ENCODE measurements at regions not wholly inside any gene's neighbourhood (a gene's known extent, or its start where the extent isn't known, plus 50 kb on each side); places are given as distances from the start of the nearest gene placed in this dataset.

DNA sequence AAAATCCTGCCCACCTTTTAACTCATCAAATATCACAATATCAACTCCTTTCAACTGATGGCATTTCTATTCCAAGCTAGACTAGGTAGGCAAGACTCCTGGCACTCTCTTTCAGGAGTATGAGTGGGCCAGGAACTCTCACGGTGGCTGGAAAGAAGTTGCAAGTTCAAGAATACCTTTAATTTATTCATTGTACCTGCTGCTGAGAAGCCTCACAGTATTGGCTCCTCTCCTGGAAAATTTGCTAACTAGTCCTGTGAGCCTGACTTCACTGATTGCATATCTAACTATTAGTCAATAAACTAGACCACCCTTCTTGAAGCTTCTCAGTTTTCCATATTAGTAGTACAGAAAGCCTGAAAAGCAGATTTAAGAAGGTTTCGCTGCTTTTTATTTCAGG is 120.2 kb downstream of the DUSP10 start:
- TF ChIP-seq POLR2A (IDR thresholded peaks at IDR 0.05), result no peak
- no peak for TF ChIP-seq POLR2AphosphoS5 (IDR thresholded peaks at IDR 0.05)
- TF ChIP-seq EP300 (IDR thresholded peaks at IDR 0.05), result no peak
- no peak for TF ChIP-seq CTCF (IDR thresholded peaks at IDR 0.05)

DNA sequence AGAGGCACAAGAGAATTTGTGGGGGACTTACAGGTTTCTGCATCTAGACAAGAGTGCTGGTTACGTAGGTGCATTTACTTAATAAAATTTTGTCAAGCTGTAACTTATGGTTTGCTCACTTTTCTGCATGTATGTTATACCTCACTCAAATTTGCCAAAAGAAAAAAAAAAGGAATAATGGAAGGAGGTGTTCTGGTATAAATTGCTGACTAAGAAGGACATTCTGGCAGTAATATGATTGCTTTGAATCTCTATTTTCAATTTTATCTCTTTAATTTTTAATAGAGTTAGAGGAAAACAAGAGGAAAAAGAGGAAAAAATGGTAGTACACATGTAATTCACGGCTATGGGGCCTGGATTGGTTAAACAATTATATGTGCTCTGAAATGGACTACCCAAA is 119.5 kb downstream of the DUSP10 start:
- Histone ChIP-seq H3K27me3 (no peaks in the 10 kb centered on the region), H3K4me3 (no peak overlapping the region), H3K27ac (no peak overlapping the region), H3K9me3 (no peaks in the 10 kb centered on the region), H3K36me3 (no peaks in the 10 kb centered on the region), H3K4me1 (no peaks in the 10 kb centered on the region)
- TF ChIP-seq POLR2AphosphoS5 (IDR thresholded peaks at IDR 0.05) (no peak), POLR2A (IDR thresholded peaks at IDR 0.05) (no peak), EP300 (IDR thresholded peaks at IDR 0.05) (no peak)
- DNase-seq (no peak), ATAC-seq (ENCODE audit: low FRiP score in 2 of 2) (no peak)
- 87 to 96% methylated on average over 2 of the region's 2 CpGs for WGBS, 2 donors

More for the DNA sequence above, 120.2 kb downstream of the DUSP10 start:
- H3K4me3 ChIP-seq, result no peak overlapping the region
- 92 to 93% methylated on average over 2 of the region's 2 CpGs for WGBS, 2 donors
- no peaks in the 10 kb centered on the region for H3K9me3 ChIP-seq
- no peaks in the 10 kb centered on the region for H3K4me1 ChIP-seq
- no peak for ATAC-seq (ENCODE audit: low FRiP score in 2 of 2)
- no peak overlapping the region for H3K27ac ChIP-seq
- H3K27me3 ChIP-seq, result no peaks in the 10 kb centered on the region
- DNase-seq, result no peak
- H3K36me3 ChIP-seq, result no peaks in the 10 kb centered on the region

DNA sequence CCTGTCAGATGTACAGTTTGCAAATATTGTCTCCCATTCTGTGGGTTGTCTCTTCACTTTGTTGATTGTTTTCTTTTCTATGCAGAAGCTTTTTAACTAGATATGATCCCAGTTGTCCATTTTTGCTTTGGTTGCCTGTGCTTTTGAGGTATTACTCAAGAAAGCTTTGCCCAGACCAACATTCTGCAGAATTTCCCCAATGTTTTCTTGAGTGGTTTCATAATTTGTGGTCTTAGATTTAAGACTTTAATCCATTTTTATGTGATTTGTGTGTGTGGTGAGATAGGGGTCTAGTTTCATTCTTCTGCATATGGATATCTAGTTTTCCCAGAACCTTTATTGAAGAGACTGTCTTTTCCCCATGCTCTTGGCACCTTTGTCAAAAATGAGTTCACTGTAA is 116.9 kb downstream of the DUSP10 start:
- H3K9me3 ChIP-seq, result no peaks in the 10 kb centered on the region
- ATAC-seq (ENCODE audit: low FRiP score in 2 of 2), result no peak

DNA sequence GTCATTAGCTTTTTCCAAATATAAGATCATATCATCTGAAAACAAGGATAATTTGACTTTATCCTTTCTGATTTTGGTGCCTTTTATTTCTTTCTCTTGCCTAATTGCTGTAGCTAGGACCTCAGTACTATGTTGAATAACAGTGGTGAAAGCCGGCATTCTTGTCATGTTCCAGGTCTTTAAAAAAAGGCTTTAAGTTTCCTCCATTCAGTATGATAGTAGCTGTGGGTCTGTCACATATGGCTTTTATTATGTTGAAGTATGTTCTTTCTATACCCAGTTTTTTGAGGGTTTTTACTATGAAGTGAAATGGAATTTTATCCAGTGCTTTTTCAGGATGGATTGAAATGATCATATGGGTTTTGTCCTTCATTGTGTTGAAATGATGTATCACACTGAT is 115.8 kb downstream of the DUSP10 start:
- TF ChIP-seq CTCF (IDR thresholded peaks at IDR 0.05) (no peak), EP300 (IDR thresholded peaks at IDR 0.05) (no peak), POLR2AphosphoS5 (IDR thresholded peaks at IDR 0.05) (no peak), POLR2A (IDR thresholded peaks at IDR 0.05) (no peak)
- Histone ChIP-seq H3K27ac (no peak overlapping the region), H3K4me3 (no peak overlapping the region), H3K36me3 (no peaks in the 10 kb centered on the region), H3K4me1 (no peaks in the 10 kb centered on the region), H3K9me3 (no peaks in the 10 kb centered on the region), H3K27me3 (no peaks in the 10 kb centered on the region)
- ATAC-seq (ENCODE audit: low FRiP score in 2 of 2) (no peak), DNase-seq (no peak)
- WGBS, 2 donors, result 96 to 100% methylated on average over 1 of the region's 1 CpG

More for the DNA sequence above, 116.9 kb downstream of the DUSP10 start:
- no peak for DNase-seq
- H3K4me3 ChIP-seq, result no peak overlapping the region
- TF ChIP-seq POLR2AphosphoS5 (IDR thresholded peaks at IDR 0.05), result no peak
- no peak for TF ChIP-seq CTCF (IDR thresholded peaks at IDR 0.05)
- no peak for TF ChIP-seq POLR2A (IDR thresholded peaks at IDR 0.05)
- no peak for TF ChIP-seq EP300 (IDR thresholded peaks at IDR 0.05)
- H3K27me3 ChIP-seq, result no peaks in the 10 kb centered on the region
- no peaks in the 10 kb centered on the region for H3K36me3 ChIP-seq
- no peak overlapping the region for H3K27ac ChIP-seq
- no peaks in the 10 kb centered on the region for H3K4me1 ChIP-seq

DNA sequence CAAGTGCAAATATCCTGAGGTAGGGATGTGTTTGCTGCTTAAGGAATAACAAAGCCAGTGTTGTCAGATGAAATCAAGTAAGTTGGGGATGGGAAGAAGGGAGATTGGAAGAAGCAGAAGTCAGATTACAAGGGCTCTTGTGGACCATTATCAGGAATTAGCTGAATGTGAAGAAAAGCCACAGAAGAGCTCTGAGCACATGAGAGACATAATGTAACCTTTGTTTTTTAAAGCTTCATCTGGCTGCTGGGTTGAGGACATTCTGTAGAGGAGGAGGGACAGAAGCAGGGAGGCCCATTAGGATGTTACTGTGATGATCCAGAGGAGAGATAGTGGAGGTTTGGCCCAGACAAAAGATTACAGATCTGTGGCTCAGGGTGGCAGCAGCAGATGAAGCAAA is 111.7 kb downstream of the DUSP10 start:
- Histone ChIP-seq H3K4me1 (no peaks in the 10 kb centered on the region), H3K27ac (no peak overlapping the region), H3K9me3 (no peaks in the 10 kb centered on the region), H3K27me3 (no peaks in the 10 kb centered on the region), H3K36me3 (no peaks in the 10 kb centered on the region), H3K4me3 (no peak overlapping the region)
- no peak for DNase-seq
- TF ChIP-seq CTCF (IDR thresholded peaks at IDR 0.05) (no peak), EP300 (IDR thresholded peaks at IDR 0.05) (no peak), POLR2AphosphoS5 (IDR thresholded peaks at IDR 0.05) (no peak), POLR2A (IDR thresholded peaks at IDR 0.05) (no peak)
- ATAC-seq (ENCODE audit: low FRiP score in 2 of 2), result no peak

Measured in upper lobe of left lung (tissue), 6 donors.